ENCODE measurements at regions not wholly inside any gene's neighbourhood (a gene's known extent, or its start where the extent isn't known, plus 50 kb on each side); places are given as distances from the start of the nearest gene placed in this dataset.

DNA sequence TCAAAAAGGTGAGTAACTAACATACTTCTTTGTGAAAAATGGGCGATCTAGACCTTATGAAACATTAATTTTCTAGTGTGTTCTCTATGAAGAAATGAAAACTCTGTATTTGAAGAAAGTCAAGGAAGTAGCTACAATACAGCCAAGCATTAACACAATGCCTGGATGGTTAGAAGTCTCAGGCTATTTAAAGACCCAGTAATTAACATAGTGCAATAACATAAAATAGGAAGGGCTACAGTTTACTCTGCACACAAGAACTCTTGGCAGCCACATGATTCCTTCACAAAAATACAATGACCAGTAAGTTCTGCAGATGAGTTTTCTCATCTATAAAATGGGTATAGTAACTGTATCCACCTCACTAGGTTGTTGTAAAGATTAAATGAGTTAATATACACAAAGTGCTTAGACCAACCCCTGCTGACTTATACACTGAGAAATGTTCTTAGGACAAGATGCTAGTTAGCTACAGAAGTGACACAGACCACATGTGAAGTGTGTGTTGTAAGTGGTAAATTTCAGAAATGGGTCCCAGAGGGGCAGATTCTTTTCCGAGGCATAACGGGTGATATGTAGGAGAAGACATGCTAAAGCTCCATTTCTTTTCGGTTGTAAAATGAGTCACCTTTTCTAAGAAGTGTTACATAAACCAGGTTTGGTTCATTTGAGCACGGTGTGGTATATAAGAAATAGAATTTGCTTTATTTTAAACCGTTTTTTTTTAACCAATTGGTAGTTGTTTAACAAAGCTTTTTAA is 61.8 kb downstream of the CXCR4 start:
- TF ChIP-seq, protein P1, sequence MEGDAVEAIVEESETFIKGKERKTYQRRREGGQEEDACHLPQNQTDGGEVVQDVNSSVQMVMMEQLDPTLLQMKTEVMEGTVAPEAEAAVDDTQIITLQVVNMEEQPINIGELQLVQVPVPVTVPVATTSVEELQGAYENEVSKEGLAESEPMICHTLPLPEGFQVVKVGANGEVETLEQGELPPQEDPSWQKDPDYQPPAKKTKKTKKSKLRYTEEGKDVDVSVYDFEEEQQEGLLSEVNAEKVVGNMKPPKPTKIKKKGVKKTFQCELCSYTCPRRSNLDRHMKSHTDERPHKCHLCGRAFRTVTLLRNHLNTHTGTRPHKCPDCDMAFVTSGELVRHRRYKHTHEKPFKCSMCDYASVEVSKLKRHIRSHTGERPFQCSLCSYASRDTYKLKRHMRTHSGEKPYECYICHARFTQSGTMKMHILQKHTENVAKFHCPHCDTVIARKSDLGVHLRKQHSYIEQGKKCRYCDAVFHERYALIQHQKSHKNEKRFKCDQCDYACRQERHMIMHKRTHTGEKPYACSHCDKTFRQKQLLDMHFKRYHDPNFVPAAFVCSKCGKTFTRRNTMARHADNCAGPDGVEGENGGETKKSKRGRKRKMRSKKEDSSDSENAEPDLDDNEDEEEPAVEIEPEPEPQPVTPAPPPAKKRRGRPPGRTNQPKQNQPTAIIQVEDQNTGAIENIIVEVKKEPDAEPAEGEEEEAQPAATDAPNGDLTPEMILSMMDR (IDR thresholded peaks at IDR 0.05; ENCODE audit: control extremely low read depth, extremely low read depth), result no peak
- H3K4me1 ChIP-seq (ENCODE audit: control insufficient read depth in 5 of 5, insufficient read depth in 5 of 5, low read length in 5 of 5), result peaks cover 0 to 15% (median 0%) of the 10 kb centered on the region in 5 donors
- no peak for DNase-seq
- H3K9ac ChIP-seq (ENCODE audit: insufficient read depth in 1 of 2, low read length in 2 of 2), result no peak overlapping the region
- H3K27ac ChIP-seq (ENCODE audit: low read depth in 1 of 2, low read length in 1 of 2), result no peak overlapping the region
- H3K27me3 ChIP-seq (ENCODE audit: control insufficient read depth in 3 of 3, insufficient read depth in 3 of 3, low read length in 2 of 3), result no peaks in the 10 kb centered on the region
- no peaks in the 10 kb centered on the region for H3K9me3 ChIP-seq (ENCODE audit: control insufficient read depth in 4 of 4, insufficient read depth in 3 of 4, low read length in 3 of 4)
- ATAC-seq (ENCODE audit: insufficient read depth, low FRiP score), result no peak
- H3K36me3 ChIP-seq (ENCODE audit: control insufficient read depth in 4 of 4, insufficient read depth in 4 of 4, low read length in 4 of 4), result no peaks in the 10 kb centered on the region
- WGBS, 2 donors, result 80 to 86% methylated on average over 6 of the region's 6 CpGs
- no peak overlapping the region for H3K4me3 ChIP-seq

DNA sequence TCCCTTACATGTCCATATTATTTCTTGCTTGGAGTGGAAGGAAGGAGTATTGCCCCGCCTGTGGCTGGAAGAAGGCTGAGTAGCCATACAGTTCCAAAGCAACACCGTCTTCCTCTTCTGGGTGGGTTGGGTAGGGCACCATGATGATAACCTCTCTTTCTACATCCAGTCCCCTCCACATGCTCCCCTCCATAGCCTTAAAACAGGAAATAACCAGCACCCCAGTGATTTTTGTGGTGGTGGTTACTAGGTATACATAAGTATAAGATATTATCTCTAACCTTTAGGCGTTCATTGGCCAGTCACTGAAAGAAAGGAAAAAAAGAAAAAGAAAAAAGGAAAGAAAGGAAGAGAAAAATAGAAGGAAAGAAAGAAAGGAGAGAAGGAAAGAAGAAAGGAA is 63.1 kb downstream of the CXCR4 start:
- Histone ChIP-seq H3K27me3 (ENCODE audit: control insufficient read depth in 3 of 3, insufficient read depth in 3 of 3, low read length in 2 of 3) (no peaks in the 10 kb centered on the region), H3K9ac (ENCODE audit: insufficient read depth in 1 of 2, low read length in 2 of 2) (no peak overlapping the region), H3K9me3 (ENCODE audit: control insufficient read depth in 4 of 4, insufficient read depth in 3 of 4, low read length in 3 of 4) (no peaks in the 10 kb centered on the region), H3K27ac (ENCODE audit: low read depth in 1 of 2, low read length in 1 of 2) (no peak overlapping the region), H3K36me3 (ENCODE audit: control insufficient read depth in 4 of 4, insufficient read depth in 4 of 4, low read length in 4 of 4) (no peaks in the 10 kb centered on the region), H3K4me1 (ENCODE audit: control insufficient read depth in 5 of 5, insufficient read depth in 5 of 5, low read length in 5 of 5) (peaks cover 0 to 12% (median 0%) of the 10 kb centered on the region in 5 donors), H3K4me3 (no peak overlapping the region)
- no peak for DNase-seq
- no peak for ATAC-seq (ENCODE audit: insufficient read depth, low FRiP score)
- 94 to 95% methylated on average over 3 of the region's 3 CpGs for WGBS, 2 donors
- TF ChIP-seq, protein P1 (IDR thresholded peaks at IDR 0.05; ENCODE audit: control extremely low read depth, extremely low read depth), result no peak

GRCh38 chr2:136052369-136053362 is 65.3 kb downstream of the CXCR4 start:
- no peak overlapping the region for H3K4me3 ChIP-seq
- no peak for ATAC-seq (ENCODE audit: insufficient read depth, low FRiP score)
- H3K27ac ChIP-seq (ENCODE audit: low read depth in 1 of 2, low read length in 1 of 2), result no peak overlapping the region
- no peaks in the 10 kb centered on the region for H3K36me3 ChIP-seq (ENCODE audit: control insufficient read depth in 4 of 4, insufficient read depth in 4 of 4, low read length in 4 of 4)
- H3K27me3 ChIP-seq (ENCODE audit: control insufficient read depth in 3 of 3, insufficient read depth in 3 of 3, low read length in 2 of 3), result no peaks in the 10 kb centered on the region
- H3K9ac ChIP-seq (ENCODE audit: insufficient read depth in 1 of 2, low read length in 2 of 2), result no peak overlapping the region
- no peaks in the 10 kb centered on the region for H3K9me3 ChIP-seq (ENCODE audit: control insufficient read depth in 4 of 4, insufficient read depth in 3 of 4, low read length in 3 of 4)
- TF ChIP-seq, protein P1 (IDR thresholded peaks at IDR 0.05; ENCODE audit: control extremely low read depth, extremely low read depth), result no peak
- H3K4me1 ChIP-seq (ENCODE audit: control insufficient read depth in 5 of 5, insufficient read depth in 5 of 5, low read length in 5 of 5), result no peaks in the 10 kb centered on the region
- WGBS, 2 donors, result 78 to 91% methylated on average over 10 of the region's 10 CpGs
- DNase-seq, result no peak

All from lung (tissue), 11 donors.